ENCODE measurements at regions not wholly inside any gene's neighbourhood (a gene's known extent, or its start where the extent isn't known, plus 50 kb on each side); places are given as distances from the start of the nearest gene placed in this dataset.

DNA sequence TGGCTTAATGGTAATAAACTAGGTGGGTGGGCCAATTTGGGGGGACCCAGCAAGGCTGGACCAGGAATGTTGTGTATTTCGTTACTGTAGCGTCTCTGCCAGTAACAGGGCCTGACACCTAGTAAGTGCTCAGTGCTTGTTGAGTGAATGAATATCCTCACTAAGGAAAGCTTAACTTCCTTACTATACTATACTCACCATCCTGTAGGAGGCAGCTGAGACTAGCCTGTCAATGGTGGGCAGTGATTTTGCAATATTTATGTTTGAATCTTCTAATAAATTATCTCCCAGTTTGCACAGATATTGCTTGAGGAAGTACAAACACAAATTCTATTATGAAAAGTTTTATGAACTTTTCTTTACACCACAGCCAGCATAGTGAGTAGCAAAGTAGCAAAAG, 370.7 kb upstream of the SYT4 start:
- DNase-seq (ENCODE audit: low read depth, low spot score) = no peak
- Histone ChIP-seq H3K36me3 (ENCODE audit: insufficient read depth, low read length) (no peaks in the 10 kb centered on the region), H3K4me3 (no peak overlapping the region), H3K27ac (no peak overlapping the region), H3K9me3 (ENCODE audit: low read depth, low read length) (no peaks in the 10 kb centered on the region), H3K9ac (ENCODE audit: insufficient read length) (no peak overlapping the region)
- TF ChIP-seq POLR2AphosphoS5 (IDR thresholded peaks at IDR 0.05; ENCODE audit: borderline replicate concordance, low read depth, low read length) = no peak

DNA sequence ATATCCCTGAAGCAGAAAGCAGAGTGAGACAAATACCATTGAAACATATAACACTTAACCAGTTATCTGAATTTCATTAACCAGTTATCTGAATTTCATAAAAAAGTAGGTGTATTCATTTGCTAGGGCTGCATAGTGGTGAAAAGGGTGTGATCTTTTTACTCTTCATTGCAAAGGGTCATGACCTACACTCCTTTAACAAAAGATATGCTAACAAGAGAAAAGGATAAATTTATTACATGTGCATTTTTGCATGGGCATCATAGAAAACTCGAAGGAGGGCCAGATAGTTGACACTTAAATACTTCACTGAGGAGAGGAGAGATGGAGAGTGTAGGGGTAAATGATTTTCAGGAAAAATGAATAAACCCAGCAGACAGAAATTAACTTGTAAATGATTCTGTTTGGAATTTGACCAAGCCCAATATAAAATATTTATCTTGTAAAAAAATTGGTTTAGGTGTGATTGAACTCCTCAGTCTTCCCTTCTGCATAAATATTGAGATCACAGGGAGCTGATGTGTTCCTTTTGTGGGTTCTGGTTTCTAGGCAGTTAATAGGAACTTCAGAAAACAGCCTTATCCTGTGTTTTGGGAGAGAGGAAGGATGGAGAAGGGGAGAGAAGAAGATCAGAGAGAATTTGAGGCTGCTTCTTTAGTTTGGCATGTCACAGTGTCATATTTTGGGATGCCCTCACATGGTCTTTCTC, 372.5 kb upstream of the SYT4 start:
- TF ChIP-seq FOXP2 (optimal IDR thresholded peaks at IDR 0.05; ENCODE audit: control extremely low read depth, extremely low read length, insufficient read depth) (no peak), POLR2AphosphoS5 (IDR thresholded peaks at IDR 0.05; ENCODE audit: borderline replicate concordance, low read depth, low read length) (no peak), EZH2 (IDR thresholded peaks at IDR 0.05) (no peak)
- no peak overlapping the region for H3K4me3 ChIP-seq
- no peaks in the 10 kb centered on the region for H3K9me3 ChIP-seq (ENCODE audit: low read depth, low read length)
- no peak for DNase-seq (ENCODE audit: low read depth, low spot score)
- no peak overlapping the region for H3K9ac ChIP-seq (ENCODE audit: insufficient read length)
- no peaks in the 10 kb centered on the region for H3K36me3 ChIP-seq (ENCODE audit: insufficient read depth, low read length)
- H3K27ac ChIP-seq = no peak overlapping the region

DNA sequence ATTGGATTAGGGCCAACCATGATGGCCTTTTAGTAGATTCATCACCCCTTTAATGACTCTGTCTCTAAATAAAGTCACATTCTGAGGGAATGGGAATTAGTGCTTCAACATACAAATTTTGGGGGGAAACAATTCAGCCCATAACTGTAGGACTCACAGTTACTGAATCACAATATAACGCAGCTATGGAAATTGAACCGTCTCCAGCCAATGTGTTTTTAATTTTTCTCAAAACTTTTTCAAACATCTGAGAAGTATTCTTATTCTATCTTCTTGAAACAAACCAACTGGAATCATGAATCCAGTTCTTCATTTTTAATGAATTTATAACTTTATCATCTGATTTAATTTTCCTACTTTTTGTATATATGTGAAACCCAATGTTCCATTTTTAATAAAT, 373.1 kb upstream of the SYT4 start:
- Histone ChIP-seq H3K27ac (peak overlapping the region; percentile 75; the same call in 1 of the 2 replicates), H3K36me3 (ENCODE audit: insufficient read depth, low read length) (no peaks in the 10 kb centered on the region), H3K9ac (ENCODE audit: insufficient read length) (no peak overlapping the region), H3K4me3 (no peak overlapping the region), H3K9me3 (ENCODE audit: low read depth, low read length) (no peaks in the 10 kb centered on the region)
- no peak for DNase-seq (ENCODE audit: low read depth, low spot score)
- TF ChIP-seq POLR2AphosphoS5 (IDR thresholded peaks at IDR 0.05; ENCODE audit: borderline replicate concordance, low read depth, low read length) (no peak), FOXP2 (optimal IDR thresholded peaks at IDR 0.05; ENCODE audit: control extremely low read depth, extremely low read length, insufficient read depth) (no peak), EZH2 (IDR thresholded peaks at IDR 0.05) (no peak)

DNA sequence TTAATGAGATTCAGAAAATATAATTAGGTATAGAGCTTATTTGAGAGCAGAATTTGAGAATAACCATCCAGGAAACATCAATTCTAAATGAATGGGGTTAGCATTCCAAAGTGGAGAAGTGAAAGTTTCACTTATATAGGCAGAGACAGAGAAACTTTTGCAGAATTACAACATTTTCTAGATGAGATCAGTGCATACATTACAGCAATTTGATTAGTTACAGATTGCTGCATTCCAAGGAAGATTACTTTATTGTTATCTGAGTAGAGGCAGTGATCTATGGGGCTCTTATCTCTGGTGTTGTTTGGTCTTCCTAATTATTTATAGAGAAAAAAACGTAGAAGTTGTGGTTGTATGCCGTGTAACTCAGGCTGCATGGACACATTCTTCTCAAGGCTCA, 373.8 kb upstream of the SYT4 start:
- peak; percentile 44 for DNase-seq (ENCODE audit: low read depth, low spot score)
- Histone ChIP-seq H3K9ac (ENCODE audit: insufficient read length) (no peak overlapping the region), H3K36me3 (ENCODE audit: insufficient read depth, low read length) (no peaks in the 10 kb centered on the region), H3K27ac (peak overlapping the region; percentile 75; the same call in 1 of the 2 replicates), H3K9me3 (ENCODE audit: low read depth, low read length) (no peaks in the 10 kb centered on the region), H3K4me3 (0 out of 2 replicates have a peak overlapping the region, but pooled peaks have one; percentile 7)
- no peak for TF ChIP-seq POLR2AphosphoS5 (IDR thresholded peaks at IDR 0.05; ENCODE audit: borderline replicate concordance, low read depth, low read length)
- no peak for TF ChIP-seq FOXP2 (optimal IDR thresholded peaks at IDR 0.05; ENCODE audit: control extremely low read depth, extremely low read length, insufficient read depth)
- no peak for TF ChIP-seq EZH2 (IDR thresholded peaks at IDR 0.05)

DNA sequence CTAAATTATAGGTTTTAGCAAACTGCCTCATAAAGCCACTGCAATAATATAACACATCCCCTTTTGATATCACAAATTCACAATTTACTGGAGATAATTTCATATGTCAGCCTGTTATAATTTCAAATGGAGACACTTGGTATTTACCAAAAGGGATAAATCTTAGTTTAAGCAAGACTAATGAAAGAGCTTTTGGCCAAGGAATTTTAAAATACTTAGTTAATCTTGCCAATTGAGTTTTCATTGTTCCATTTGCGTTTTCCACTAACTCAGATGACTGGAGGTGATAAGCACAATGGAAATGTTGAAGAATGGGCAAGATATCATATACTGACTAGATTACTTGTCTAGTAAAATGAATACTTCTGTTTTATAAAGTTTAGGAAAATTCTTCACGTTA, 379.3 kb upstream of the SYT4 start:
- no peak overlapping the region for H3K4me3 ChIP-seq
- no peaks in the 10 kb centered on the region for H3K9me3 ChIP-seq (ENCODE audit: low read depth, low read length)
- TF ChIP-seq FOXP2 (optimal IDR thresholded peaks at IDR 0.05; ENCODE audit: control extremely low read depth, extremely low read length, insufficient read depth) = no peak
- no peaks in the 10 kb centered on the region for H3K36me3 ChIP-seq (ENCODE audit: insufficient read depth, low read length)
- H3K27ac ChIP-seq = no peak overlapping the region
- no peak overlapping the region for H3K9ac ChIP-seq (ENCODE audit: insufficient read length)
- DNase-seq (ENCODE audit: low read depth, low spot score) = no peak

GRCh38 chr18:43661570-43661969, 384.3 kb upstream of the SYT4 start:
- Histone ChIP-seq H3K9me3 (ENCODE audit: low read depth, low read length) (no peaks in the 10 kb centered on the region), H3K36me3 (ENCODE audit: insufficient read depth, low read length) (no peaks in the 10 kb centered on the region), H3K9ac (ENCODE audit: insufficient read length) (no peak overlapping the region), H3K27ac (no peak overlapping the region), H3K4me3 (no peak overlapping the region)
- DNase-seq (ENCODE audit: low read depth, low spot score) = no peak
- TF ChIP-seq EZH2 (IDR thresholded peaks at IDR 0.05) (no peak), POLR2AphosphoS5 (IDR thresholded peaks at IDR 0.05; ENCODE audit: borderline replicate concordance, low read depth, low read length) (no peak), FOXP2 (optimal IDR thresholded peaks at IDR 0.05; ENCODE audit: control extremely low read depth, extremely low read length, insufficient read depth) (no peak)

DNA sequence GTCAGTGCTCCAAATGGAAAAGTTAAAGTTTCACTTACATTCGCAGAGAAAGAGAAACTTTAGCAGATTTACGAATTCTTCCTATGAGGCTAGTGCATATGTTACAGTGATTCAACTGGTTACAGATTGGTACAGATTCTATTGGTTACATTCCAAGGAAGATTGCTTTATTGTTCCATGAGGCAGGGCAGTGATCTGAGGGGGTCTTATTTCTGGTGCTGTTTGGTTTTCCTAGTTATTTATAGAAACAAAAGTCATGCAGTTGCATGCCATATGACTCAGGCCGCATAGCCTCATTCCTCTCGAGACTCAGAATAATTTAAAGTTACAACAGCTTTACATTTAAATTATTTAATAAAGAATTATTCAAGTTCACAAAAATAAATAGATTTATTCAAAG, 385.4 kb upstream of the SYT4 start:
- TF ChIP-seq EZH2 (IDR thresholded peaks at IDR 0.05) (no peak), POLR2AphosphoS5 (IDR thresholded peaks at IDR 0.05; ENCODE audit: borderline replicate concordance, low read depth, low read length) (no peak), FOXP2 (optimal IDR thresholded peaks at IDR 0.05; ENCODE audit: control extremely low read depth, extremely low read length, insufficient read depth) (no peak)
- H3K36me3 ChIP-seq (ENCODE audit: insufficient read depth, low read length) = no peaks in the 10 kb centered on the region
- no peaks in the 10 kb centered on the region for H3K9me3 ChIP-seq (ENCODE audit: low read depth, low read length)
- no peak overlapping the region for H3K9ac ChIP-seq (ENCODE audit: insufficient read length)
- H3K27ac ChIP-seq = no peak overlapping the region
- no peak overlapping the region for H3K4me3 ChIP-seq
- no peak for DNase-seq (ENCODE audit: low read depth, low spot score)

- H3K9ac ChIP-seq (ENCODE audit: insufficient read length) = no peak overlapping the region
- TF ChIP-seq FOXP2 (optimal IDR thresholded peaks at IDR 0.05; ENCODE audit: control extremely low read depth, extremely low read length, insufficient read depth) (no peak), EZH2 (IDR thresholded peaks at IDR 0.05) (no peak), POLR2AphosphoS5 (IDR thresholded peaks at IDR 0.05; ENCODE audit: borderline replicate concordance, low read depth, low read length) (no peak)
- no peaks in the 10 kb centered on the region for H3K9me3 ChIP-seq (ENCODE audit: low read depth, low read length)
- no peaks in the 10 kb centered on the region for H3K36me3 ChIP-seq (ENCODE audit: insufficient read depth, low read length)
- H3K4me3 ChIP-seq = no peak overlapping the region
- no peak overlapping the region for H3K27ac ChIP-seq
- DNase-seq (ENCODE audit: low read depth, low spot score) = no peak
Measured at GRCh38 chr18:43663159-43663558, 385.9 kb upstream of the SYT4 start.

DNA sequence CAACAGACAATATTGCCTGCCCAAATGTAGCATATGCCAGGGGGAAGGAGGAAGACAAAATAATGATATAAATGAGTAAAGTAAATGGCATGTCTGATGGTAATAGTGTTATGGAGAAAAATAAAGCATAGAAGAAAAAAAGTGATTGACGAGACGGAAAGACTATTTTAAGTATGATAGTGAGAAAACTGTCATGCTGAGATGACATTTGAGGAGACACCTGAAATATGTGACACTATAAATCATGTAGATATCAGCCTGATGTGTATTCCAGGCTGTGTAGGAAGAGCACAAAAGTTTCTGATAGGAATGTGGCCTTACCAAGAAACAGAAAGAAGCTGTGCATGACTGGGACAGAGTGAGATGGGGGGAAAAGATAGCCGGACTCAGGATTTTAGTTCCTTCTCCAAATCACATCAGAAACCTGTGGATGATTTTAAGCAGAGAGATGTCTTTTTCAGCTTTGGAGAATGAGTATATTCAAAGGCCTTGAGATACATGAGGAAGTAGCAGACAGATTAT, 387.3 kb upstream of the SYT4 start:
- no peaks in the 10 kb centered on the region for H3K9me3 ChIP-seq (ENCODE audit: low read depth, low read length)
- H3K36me3 ChIP-seq (ENCODE audit: insufficient read depth, low read length) = no peaks in the 10 kb centered on the region
- no peak for DNase-seq (ENCODE audit: low read depth, low spot score)
- no peak overlapping the region for H3K27ac ChIP-seq
- no peak for TF ChIP-seq POLR2AphosphoS5 (IDR thresholded peaks at IDR 0.05; ENCODE audit: borderline replicate concordance, low read depth, low read length)
- no peak for TF ChIP-seq FOXP2 (optimal IDR thresholded peaks at IDR 0.05; ENCODE audit: control extremely low read depth, extremely low read length, insufficient read depth)
- no peak for TF ChIP-seq EZH2 (IDR thresholded peaks at IDR 0.05)
- H3K9ac ChIP-seq (ENCODE audit: insufficient read length) = no peak overlapping the region
- no peak overlapping the region for H3K4me3 ChIP-seq

Measured in SK-N-MC (cell line).